ENCODE measurements at regions not wholly inside any gene's neighbourhood (a gene's known extent, or its start where the extent isn't known, plus 50 kb on each side); places are given as distances from the start of the nearest gene placed in this dataset.

GRCh38 chr2:240245184-240245583 is 104.7 kb upstream of the OTOS start:
- POLR2A ChIA-PET (ENCODE audit: unreplicated experiment), result no interaction called here
- Histone ChIP-seq H3K4me3 (ENCODE audit: insufficient read depth, low read depth, low read length) (no peak overlapping the region), H3K79me1 (ENCODE audit: low read depth in 1 of 2, low read length in 2 of 2) (no peaks in the 10 kb centered on the region), H3K9me3 (ENCODE audit: control insufficient read depth, insufficient read depth, low read length) (no peaks in the 10 kb centered on the region), H4K20me1 (ENCODE audit: insufficient read depth, low read length) (no peaks in the 10 kb centered on the region), H3K56ac (ENCODE audit: extremely low read depth, insufficient read depth, low read length) (no peak overlapping the region), H2AK5ac (ENCODE audit: low read depth, low read length) (no peak overlapping the region), H3K9ac (ENCODE audit: low read depth, low read length) (no peak overlapping the region), H3K18ac (ENCODE audit: low read depth, low read length) (no peak overlapping the region), H2AK9ac (replicated peaks; ENCODE audit: low read depth, low read length, poor library complexity) (no peak overlapping the region), H3K27ac (ENCODE audit: insufficient read depth, low read length) (no peak overlapping the region), H3K4ac (ENCODE audit: low read depth, low read length) (no peak overlapping the region), H3K36me3 (ENCODE audit: control insufficient read depth, insufficient read depth, low read length) (no peaks in the 10 kb centered on the region), H2BK120ac (ENCODE audit: low read depth, low read length) (no peak overlapping the region), H2BK20ac (ENCODE audit: low read depth, low read length) (no peak overlapping the region), H4K91ac (ENCODE audit: insufficient read depth, low read depth, low read length) (no peak overlapping the region), H2AFZ (replicated peaks; ENCODE audit: low read length, poor library complexity) (no peak overlapping the region), H3K23ac (ENCODE audit: low read depth, low read length) (no peak overlapping the region), H3K9me1 (ENCODE audit: insufficient read depth, low read length) (no peaks in the 10 kb centered on the region), H3K4me1 (ENCODE audit: control insufficient read depth, insufficient read depth, low read length) (no peaks in the 10 kb centered on the region; the same call in 1 of the 2 replicates), H3K27me3 (ENCODE audit: control insufficient read depth, insufficient read depth, low read length) (no peaks in the 10 kb centered on the region; the same call in 1 of the 2 replicates), H3K14ac (replicated peaks; ENCODE audit: low read depth, low read length) (no peak overlapping the region), H4K8ac (ENCODE audit: low read depth in 2 of 2, low read length in 2 of 2) (no peak overlapping the region), H3K4me2 (ENCODE audit: low read depth, low read length) (no peak overlapping the region), H2BK5ac (ENCODE audit: low read depth, low read length, poor library complexity, severe bottlenecking) (no peak overlapping the region), H4K5ac (ENCODE audit: low read depth, low read length) (no peak overlapping the region), H2BK15ac (ENCODE audit: low read depth, low read length) (no peak overlapping the region)
- DNase-seq, result no peak
- WGBS, 2 experiments (ENCODE audit: extremely low coverage in 2 of 2, insufficient read length in 1 of 2), result no CpG with 5 or more reads among the region's 4 CpGs
- TF ChIP-seq MAFK (IDR thresholded peaks at IDR 0.05; ENCODE audit: low read depth, low read length) (no peak), BHLHE40 (IDR thresholded peaks at IDR 0.05; ENCODE audit: low read depth, low read length) (no peak), MXI1 (IDR thresholded peaks at IDR 0.05; ENCODE audit: borderline replicate concordance, low read depth, low read length) (no peak), USF2 (IDR thresholded peaks at IDR 0.05; ENCODE audit: low read depth, low read length) (no peak), CEBPB (IDR thresholded peaks at IDR 0.05; ENCODE audit: low read depth, low read length) (no peak), SMC3 (IDR thresholded peaks at IDR 0.05; ENCODE audit: low read depth, low read length) (no peak), FOS (IDR thresholded peaks at IDR 0.05; ENCODE audit: low read depth, low read length) (no peak), RCOR1 (IDR thresholded peaks at IDR 0.05; ENCODE audit: insufficient replicate concordance, low read length) (no peak), RFX5 (IDR thresholded peaks at IDR 0.05; ENCODE audit: low read depth, low read length) (no peak), CTCF (conservative IDR thresholded peaks at IDR 0.05; ENCODE audit: low read depth, low read length) (no peak), MAZ (IDR thresholded peaks at IDR 0.05; ENCODE audit: borderline replicate concordance, low read depth, low read length) (no peak), NFE2L2 (IDR thresholded peaks at IDR 0.05; ENCODE audit: low read depth, low read length) (no peak), CHD1 (IDR thresholded peaks at IDR 0.05; ENCODE audit: low read depth, low read length) (no peak), ELK1 (IDR thresholded peaks at IDR 0.05; ENCODE audit: borderline replicate concordance, low read depth, low read length) (no peak), RAD21 (IDR thresholded peaks at IDR 0.05; ENCODE audit: low read length) (no peak), POLR2A (IDR thresholded peaks at IDR 0.05; ENCODE audit: low read depth, low read length) (no peak)
- no TSS peak for BruUV-seq (replicated peaks)
- in situ Hi-C loops (cut with MboI; ENCODE audit: low sequenced_read_pairs) (no loop called here), dilution Hi-C loops (cut with HindIII; ENCODE audit: low sequenced_read_pairs, unreplicated experiment) (no loop called here), intact Hi-C loops (cut with micrococcal nuclease) (no loop called here)
- ATAC-seq (ENCODE audit: low read depth), result no peak
- CTCF ChIA-PET, result no interaction called here

Measured in IMR-90 (cell line).